HCT116 (cell line): ENCODE measurements at regions not wholly inside any gene's neighbourhood (a gene's known extent, or its start where the extent isn't known, plus 50 kb on each side); places are given as distances from the start of the nearest gene placed in this dataset.

Source experiments
- ATAC-seq: fragments of 200-7000 bp; cut with Tn5 transposase; 2 replicates; pipeline ENCODE4 v1.9.1; 2020; ENCODE audit warnings: mild to moderate bottlenecking, moderate library complexity
- BruUV-seq: library from RNA; stranded (reverse); fragments of 400-500 nt; replicated peaks from 2 replicates; lab custom pipeline; 2021; lab: Mats Ljungman, UMichigan
- CTCF ChIA-PET: fragments of 300-600 bp; sonication (Branson Sonifier 250); formaldehyde crosslinking; loops from one replicate; lab custom pipeline; 2021; ENCODE audit warnings: antibody characterized with exemption; lab: Charles Lee
- POLR2A ChIA-PET: fragments of 300-600, 350-600 bp; sonication (Branson Sonifier 250); formaldehyde crosslinking; loops from one replicate; lab custom pipeline; 2021; ENCODE audit warnings: antibody characterized with exemption; lab: Charles Lee
- RAD21 ChIA-PET, 2 experiments: fragments of 300-600 bp; sonication (Branson Sonifier 250); formaldehyde crosslinking; loops; one replicate each; lab custom pipeline; 2023; ENCODE audit warnings: low total read pairs in 2 of 2; ENCODE audit not compliant: uncharacterized antibody in 2 of 2, unreplicated experiment in 2 of 2, low non-redundant PET in 1 of 2; lab: Charles Lee
- DNase-seq: peaks from one replicate; pipeline ENCODE4 v3.0.0-alpha.2; 2010; ENCODE audit warnings: low read depth, low spot score
- H2AFZ ChIP-seq: fragments of 200-600 bp; shearing (Covaris generic), sonication (generic); 2 replicates; pipeline ENCODE4 v1.6.1; 2017; ENCODE audit warnings: low read depth, mixed run types, mixed read lengths, antibody characterized with exemption, low read length; ENCODE audit not compliant: poor library complexity, severe bottlenecking
- H3K27ac ChIP-seq: 2 replicates; pipeline ENCODE4 v1.5.1; 2012; ENCODE audit warnings: low read depth, low read length
- H3K27me3 ChIP-seq: fragments of 200-600 bp; sonication (generic); 2 replicates; pipeline ENCODE4 v1.6.1; 2016; ENCODE audit warnings: mixed run types, low read length, mixed read lengths; ENCODE audit not compliant: insufficient read depth
- H3K36me3 ChIP-seq, 2 experiments: fragments of 200-500 bp in 1 of 2; fragments of 200-600 bp in 1 of 2; sonication (Bioruptor generic) in 1 of 2; sonication (generic) in 1 of 2; 2 replicates each; pipeline versions ENCODE4 v1.5.1 to v1.6.1; 2014 to 2016; ENCODE audit warnings: low read length in 2 of 2, inconsistent platforms in 1 of 2, mixed read lengths in 1 of 2, mixed run types in 1 of 2; ENCODE audit not compliant: insufficient read depth in 2 of 2, control insufficient read depth in 1 of 2
- H3K4me1 ChIP-seq, 2 experiments: fragments of 200-600 bp in 1 of 2; sonication (generic) in 1 of 2; 2 replicates each; pipeline versions ENCODE4 v1.5.1 to v1.6.1; 2012 to 2017; ENCODE audit warnings: low read length in 2 of 2, inconsistent platforms in 1 of 2, mild to moderate bottlenecking in 1 of 2, mixed read lengths in 1 of 2, mixed run types in 1 of 2, moderate library complexity in 1 of 2; ENCODE audit not compliant: insufficient read depth in 2 of 2, control insufficient read depth in 1 of 2
- H3K4me2 ChIP-seq: fragments of 200-600 bp; sonication (generic); 2 replicates; pipeline ENCODE4 v1.6.1; 2017; ENCODE audit warnings: mixed run types, low read length, mixed read lengths
- H3K4me3 ChIP-seq, 2 experiments: fragments of 200-600 bp in 1 of 2; sonication (generic) in 1 of 2; replicated peaks in 1 of 2; 2 replicates each; pipeline ENCODE4 v1.5.1; 2011 to 2016; ENCODE audit warnings: low read length in 2 of 2, control low read depth in 1 of 2, low read depth in 1 of 2, mild to moderate bottlenecking in 1 of 2, mixed read lengths in 1 of 2, mixed run types in 1 of 2
- H3K79me2 ChIP-seq: fragments of 200-600 bp; sonication (generic); 2 replicates; pipeline ENCODE4 v1.6.1; 2017; ENCODE audit warnings: mild to moderate bottlenecking, mixed run types, low read length, moderate library complexity, mixed read lengths; ENCODE audit not compliant: insufficient read depth
- H3K9ac ChIP-seq: fragments of 200-600 bp; sonication (generic); 2 replicates; pipeline ENCODE4 v1.6.1; 2016; ENCODE audit warnings: low read length, mixed read lengths
- H3K9me2 ChIP-seq: fragments of 200-600 bp; sonication (generic), shearing (Covaris generic); 2 replicates; pipeline ENCODE4 v1.6.1; 2017; ENCODE audit warnings: mixed run types, mild to moderate bottlenecking, moderate library complexity; ENCODE audit not compliant: insufficient read depth
- H3K9me3 ChIP-seq, 2 experiments: fragments of 200-500 bp in 1 of 2; fragments of 200-600 bp in 1 of 2; sonication (Bioruptor generic) in 1 of 2; sonication (generic) in 1 of 2; 2 replicates each; pipeline ENCODE4 v1.6.1; 2014 to 2017; ENCODE audit warnings: low read length in 2 of 2, mixed read lengths in 2 of 2, inconsistent platforms in 1 of 2, low read depth in 1 of 2, mild to moderate bottlenecking in 1 of 2, mixed run types in 1 of 2, moderate library complexity in 1 of 2; ENCODE audit not compliant: control insufficient read depth in 1 of 2, insufficient read depth in 1 of 2
- H4K20me1 ChIP-seq: fragments of 200-600 bp; sonication (generic), shearing (Covaris generic); 2 replicates; pipeline ENCODE4 v1.6.1; 2017; ENCODE audit warnings: mixed run types, mild to moderate bottlenecking, moderate library complexity; ENCODE audit not compliant: insufficient read depth
- CBX3 ChIP-seq: IDR thresholded peaks from 2 replicates; pipeline ENCODE4 v1.6.1; 2012; ENCODE audit warnings: low read depth
- EGR1 ChIP-seq: IDR thresholded peaks from 2 replicates; pipeline ENCODE4 v1.6.1; 2012; ENCODE audit warnings: low read depth
- EZH2 ChIP-seq: fragments of 200-600 bp; sonication (generic); IDR thresholded peaks from 2 replicates; pipeline ENCODE4 v1.6.1; 2017; ENCODE audit warnings: antibody characterized with exemption, mixed run types
- EZH2phosphoT487 ChIP-seq: fragments of 200-600 bp; IDR thresholded peaks from 2 replicates; pipeline ENCODE4 v1.6.1; 2018; ENCODE audit warnings: antibody characterized with exemption, borderline replicate concordance
- FOSL1 ChIP-seq: IDR thresholded peaks from 2 replicates; pipeline ENCODE4 v1.6.1; 2012; ENCODE audit warnings: low read depth
- ZNF274 ChIP-seq: fragments of 200-500 bp; sonication (Bioruptor generic); IDR thresholded peaks from 2 replicates; pipeline ENCODE4 v1.6.1; 2014; ENCODE audit warnings: mild to moderate bottlenecking, low read depth, low read length, inconsistent platforms
- intact Hi-C: fragments of 100-400 bp; cut with micrococcal nuclease; formaldehyde crosslinking; loops from 2 replicates; pipeline ENCODE4 v1.10.0; 2022

DNA sequence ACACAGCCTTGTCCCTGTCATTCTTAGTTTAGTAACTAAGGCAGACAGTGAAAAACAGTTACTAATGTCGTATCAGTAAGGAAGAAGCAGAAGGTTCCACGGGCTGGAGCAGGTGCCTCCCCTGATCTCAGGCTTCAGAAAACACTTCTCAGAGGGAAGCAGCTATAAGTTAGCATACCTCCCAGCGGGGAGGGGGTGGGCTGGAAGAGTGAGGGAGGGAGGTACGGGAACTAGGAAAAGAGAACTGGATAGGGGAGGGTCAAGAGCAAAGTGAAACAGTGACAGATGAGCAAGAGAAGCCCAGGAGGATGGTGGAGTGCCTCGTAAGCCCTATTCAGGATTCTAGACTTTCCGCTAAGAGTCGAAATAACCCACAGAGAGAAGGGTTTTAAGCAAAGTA lies 186.3 kb upstream of the XYLT1 start:
- H3K4me2 ChIP-seq: no peak overlapping the region
- H3K27me3 ChIP-seq: peaks cover 68% of the 10 kb centered on the region
- RAD21 ChIA-PET: no interaction called here
- no peak for ATAC-seq
- no peak overlapping the region for H3K9ac ChIP-seq
- DNase-seq: no peak
- no peaks in the 10 kb centered on the region for H3K9me3 ChIP-seq
- H3K9me2 ChIP-seq: no peaks in the 10 kb centered on the region
- no peaks in the 10 kb centered on the region for H3K36me3 ChIP-seq
- POLR2A ChIA-PET: no interaction called here
- no peak overlapping the region for H2AFZ ChIP-seq
- CTCF ChIA-PET: no interaction called here
- intact Hi-C loops: no loop called here
- no peak overlapping the region for H3K4me3 ChIP-seq
- H3K27ac ChIP-seq: no peak overlapping the region
- H3K4me1 ChIP-seq: no peaks in the 10 kb centered on the region
- TF ChIP-seq CBX3 (no peak), EZH2phosphoT487 (no peak), EZH2 (no peak), ZNF274 (no peak), EGR1 (no peak)
- BruUV-seq: no TSS peak
- H3K79me2 ChIP-seq: no peaks in the 10 kb centered on the region
- H4K20me1 ChIP-seq: no peaks in the 10 kb centered on the region

- ChIA-PET RAD21 (no interaction called here), POLR2A (no interaction called here), CTCF (no interaction called here)
- DNase-seq (no peak), ATAC-seq (no peak)
- no peak overlapping the region for H3K4me3 ChIP-seq
- no peaks in the 10 kb centered on the region for H4K20me1 ChIP-seq
- no peaks in the 10 kb centered on the region for H3K4me1 ChIP-seq
- BruUV-seq: no TSS peak
- no peak overlapping the region for H2AFZ ChIP-seq
- no peak overlapping the region for H3K9ac ChIP-seq
- no peaks in the 10 kb centered on the region for H3K36me3 ChIP-seq
- TF ChIP-seq FOSL1: no peak
- no peak overlapping the region for H3K27ac ChIP-seq
- intact Hi-C loops: no loop called here
- no peak overlapping the region for H3K4me2 ChIP-seq
- H3K9me3 ChIP-seq: no peaks in the 10 kb centered on the region
- H3K79me2 ChIP-seq: no peaks in the 10 kb centered on the region
- H3K27me3 ChIP-seq: peaks cover 80% of the 10 kb centered on the region
- no peaks in the 10 kb centered on the region for H3K9me2 ChIP-seq
These were observed 183.8 kb upstream of the XYLT1 start for GRCh38 chr16:17654571-17654970.
